ENCODE measurements at regions not wholly inside any gene's neighbourhood (a gene's known extent, or its start where the extent isn't known, plus 50 kb on each side); places are given as distances from the start of the nearest gene placed in this dataset.

DNA sequence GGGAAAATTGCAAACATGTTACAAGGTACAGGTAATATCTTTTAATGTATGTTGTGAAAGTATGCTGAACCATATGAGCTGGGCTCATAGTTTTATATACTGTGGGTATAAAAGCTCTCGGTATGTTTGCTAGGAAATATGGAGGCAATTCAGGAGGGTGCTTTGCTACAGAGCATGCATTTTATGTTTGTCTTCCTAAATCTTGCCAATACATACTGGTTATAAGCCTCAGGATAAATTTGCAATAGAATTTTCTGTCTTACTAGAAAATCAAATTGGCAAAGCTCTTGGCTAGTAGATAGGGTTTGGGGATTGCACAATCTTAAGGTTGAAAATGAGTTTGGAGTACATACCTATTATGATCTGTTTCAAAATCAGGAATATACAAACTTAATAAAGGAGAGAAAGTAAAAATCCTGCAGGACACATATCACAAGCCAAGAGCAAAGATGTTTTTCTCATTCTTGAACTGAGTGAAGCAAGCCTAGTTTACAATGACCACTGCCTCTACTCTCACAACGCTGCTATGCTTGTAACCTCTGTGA, 751.2 kb downstream of the HDGFL1 start:
- no peak overlapping the region for H3K27ac ChIP-seq
- H3K4me1 ChIP-seq: peaks cover 0 to 5% (median 0%) of the 10 kb centered on the region in 9 donors
- intact Hi-C loops (cut with DNase I): no loop called here
- H3K9me3 ChIP-seq: peaks cover 0 to 5% (median 0%) of the 10 kb centered on the region in 11 donors
- no peaks in the 10 kb centered on the region for H3K36me3 ChIP-seq
- H3K27me3 ChIP-seq: no peaks in the 10 kb centered on the region
- ATAC-seq (no peak), DNase-seq (no peak)
- no peak overlapping the region for H3K4me3 ChIP-seq
- TF ChIP-seq, protein P1, sequence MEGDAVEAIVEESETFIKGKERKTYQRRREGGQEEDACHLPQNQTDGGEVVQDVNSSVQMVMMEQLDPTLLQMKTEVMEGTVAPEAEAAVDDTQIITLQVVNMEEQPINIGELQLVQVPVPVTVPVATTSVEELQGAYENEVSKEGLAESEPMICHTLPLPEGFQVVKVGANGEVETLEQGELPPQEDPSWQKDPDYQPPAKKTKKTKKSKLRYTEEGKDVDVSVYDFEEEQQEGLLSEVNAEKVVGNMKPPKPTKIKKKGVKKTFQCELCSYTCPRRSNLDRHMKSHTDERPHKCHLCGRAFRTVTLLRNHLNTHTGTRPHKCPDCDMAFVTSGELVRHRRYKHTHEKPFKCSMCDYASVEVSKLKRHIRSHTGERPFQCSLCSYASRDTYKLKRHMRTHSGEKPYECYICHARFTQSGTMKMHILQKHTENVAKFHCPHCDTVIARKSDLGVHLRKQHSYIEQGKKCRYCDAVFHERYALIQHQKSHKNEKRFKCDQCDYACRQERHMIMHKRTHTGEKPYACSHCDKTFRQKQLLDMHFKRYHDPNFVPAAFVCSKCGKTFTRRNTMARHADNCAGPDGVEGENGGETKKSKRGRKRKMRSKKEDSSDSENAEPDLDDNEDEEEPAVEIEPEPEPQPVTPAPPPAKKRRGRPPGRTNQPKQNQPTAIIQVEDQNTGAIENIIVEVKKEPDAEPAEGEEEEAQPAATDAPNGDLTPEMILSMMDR (IDR thresholded peaks at IDR 0.05): no peak
- 94 to 95% methylated on average over 2 of the region's 2 CpGs for WGBS, 2 donors

DNA sequence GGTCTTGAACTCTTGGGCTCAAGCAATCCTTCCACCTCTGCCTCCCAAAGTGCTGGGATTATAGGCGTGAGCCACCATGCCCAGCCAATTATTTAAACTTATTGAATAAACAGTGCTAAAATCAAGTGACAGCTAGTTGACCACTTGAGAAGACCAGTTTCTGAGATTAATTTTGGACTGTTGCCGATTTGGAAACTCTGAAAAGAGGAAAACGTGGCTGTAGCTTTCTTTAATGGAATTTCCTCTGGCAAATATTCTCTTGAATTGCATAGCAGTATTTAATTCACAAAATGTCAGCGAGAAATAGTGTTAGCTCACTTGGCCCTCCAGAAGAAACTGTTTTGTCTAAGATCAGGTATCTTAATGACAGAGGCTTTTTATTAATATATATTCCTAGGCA, 754.5 kb downstream of the HDGFL1 start:
- DNase-seq: no peak
- Histone ChIP-seq H3K27ac (no peak overlapping the region), H3K9me3 (peaks cover 0 to 5% (median 0%) of the 10 kb centered on the region in 11 donors), H3K36me3 (no peaks in the 10 kb centered on the region), H3K27me3 (no peaks in the 10 kb centered on the region), H3K4me1 (peaks cover 0 to 5% (median 0%) of the 10 kb centered on the region in 9 donors), H3K4me3 (no peak overlapping the region)
- intact Hi-C loops (cut with DNase I): no loop called here
- WGBS, 2 donors: 52 to 66% methylated on average over 4 of the region's 4 CpGs
- no peak for ATAC-seq
- TF ChIP-seq, protein P1 (IDR thresholded peaks at IDR 0.05): no peak

DNA sequence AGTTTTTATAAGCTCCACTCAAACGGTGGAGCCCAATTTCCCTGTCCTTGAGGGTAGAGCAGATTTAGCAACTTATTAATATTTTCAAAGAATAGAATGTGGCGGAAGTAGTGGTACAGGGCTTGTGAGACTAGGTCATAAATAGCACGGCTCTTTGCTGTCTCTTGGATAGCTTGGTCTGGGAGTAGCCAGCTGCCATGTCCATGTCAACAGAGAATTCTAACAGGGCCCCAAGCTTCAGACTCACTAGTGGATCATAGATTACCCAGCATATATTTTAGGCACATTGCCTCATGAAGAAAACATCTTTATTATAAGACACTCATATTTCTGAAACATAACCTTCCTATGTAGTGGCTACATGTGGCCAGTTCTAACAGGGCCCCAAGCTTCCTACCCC, 755.7 kb downstream of the HDGFL1 start:
- Histone ChIP-seq H3K9me3 (peaks cover 0 to 5% (median 0%) of the 10 kb centered on the region in 11 donors), H3K27ac (no peak overlapping the region), H3K4me3 (no peak overlapping the region), H3K4me1 (peaks cover 0 to 5% (median 0%) of the 10 kb centered on the region in 9 donors), H3K27me3 (no peaks in the 10 kb centered on the region), H3K36me3 (no peaks in the 10 kb centered on the region)
- WGBS, 2 donors: 55 to 69% methylated on average over 3 of the region's 3 CpGs
- ATAC-seq (peak in 4 of 8 donors; percentile 63 to 73 (median 70)), DNase-seq (no peak)
- intact Hi-C loops (cut with DNase I): no loop called here
- TF ChIP-seq, protein P1 (IDR thresholded peaks at IDR 0.05): no peak

DNA sequence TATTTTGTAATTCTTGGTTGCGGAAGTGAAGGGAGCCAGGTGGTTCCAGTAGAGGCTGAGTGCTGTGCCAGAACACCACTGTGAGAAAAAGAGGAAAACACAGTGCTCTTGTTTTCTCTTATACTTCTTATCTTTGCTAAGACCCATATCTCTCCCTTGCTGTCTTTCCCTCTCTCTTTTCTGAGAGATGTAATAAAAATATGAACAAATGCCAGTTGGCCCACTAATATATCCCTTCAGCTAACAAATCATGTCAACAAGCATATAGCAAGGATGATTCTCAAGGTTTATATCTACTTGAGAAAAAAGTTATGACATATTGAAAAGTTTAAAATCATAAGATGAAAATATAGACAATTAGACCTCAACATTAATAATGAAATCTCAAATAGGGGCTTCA, 758.3 kb downstream of the HDGFL1 start:
- DNase-seq (no peak), ATAC-seq (no peak)
- Histone ChIP-seq H3K27me3 (no peaks in the 10 kb centered on the region), H3K27ac (no peak overlapping the region), H3K4me3 (no peak overlapping the region), H3K4me1 (peaks cover 0 to 5% (median 0%) of the 10 kb centered on the region in 9 donors), H3K9me3 (peaks cover 0 to 5% (median 0%) of the 10 kb centered on the region in 11 donors), H3K36me3 (no peaks in the 10 kb centered on the region)
- intact Hi-C loops (cut with DNase I): no loop called here
- 82% methylated on average over 1 of the region's 1 CpG for WGBS, 2 donors
- TF ChIP-seq, protein P1 (IDR thresholded peaks at IDR 0.05): no peak
